Pancreas (tissue), 10 donors: ENCODE measurements at regions not wholly inside any gene's neighbourhood (a gene's known extent, or its start where the extent isn't known, plus 50 kb on each side); places are given as distances from the start of the nearest gene placed in this dataset.
"Not testable (repeated sequence)": the region's sequence is repeated elsewhere in the genome, so short reads cannot be mapped to it uniquely, and the experiment has no call there.

Experiments
- ATAC-seq, 4 donors: fragments of 200-7000 bp; cut with Tn5 transposase; one replicate each; pipeline versions ENCODE4 v1.8.0 to v1.9.1; 2020; ENCODE audit warnings: mild to moderate bottlenecking in 4 of 4, moderate library complexity in 4 of 4
- DNase-seq, 6 donors: peaks; one replicate each; pipeline ENCODE4 v3.0.0-alpha.2; 2020
- FAIRE-seq: peaks from 2 replicates; lab custom pipeline; 2012; peaks lifted over from hg19 to GRCh38; lab: Jason Lieb, UNC
- H3K27ac ChIP-seq, 4 donors: fragments of 200-600 bp; sonication (generic); 1 replicate in 3 of 4; 2 replicates in 1 of 4; pipeline versions ENCODE4 v1.5.0 to v1.8.0; 2020
- H3K27me3 ChIP-seq, 4 donors: fragments of 200-600 bp; one replicate each; pipeline ENCODE4 v1.8.0; 2021
- H3K36me3 ChIP-seq, 3 donors: fragments of 200-600 bp; sonication (generic) in 1 of 3; one replicate each; pipeline versions ENCODE4 v1.5.0 to v1.8.0; 2020 to 2021
- H3K4me1 ChIP-seq, 3 donors: fragments of 200-600 bp; one replicate each; pipeline ENCODE4 v1.8.0; 2021
- H3K4me3 ChIP-seq, 4 donors: fragments of 200-600 bp; sonication (generic) in 2 of 4; one replicate each; pipeline versions ENCODE4 v1.5.0 to v1.8.0; 2020 to 2021
- H3K9me3 ChIP-seq, 4 donors: fragments of 200-600 bp; one replicate each; pipeline ENCODE4 v1.8.0; 2021
- CTCF ChIP-seq, 4 donors: fragments of 200-600 bp; sonication (generic) in 3 of 4; IDR thresholded peaks; one replicate each; pipeline versions ENCODE4 v1.5.0 to v1.8.0; 2021; ENCODE audit warnings: antibody characterized with exemption in 4 of 4
- WGBS, 2 donors: extraction: QIAGEN DNeasy Blood & Tissue Kit; methylation state at CpG; one replicate each; pipeline ENCODE4 v1.1.7; 2013; 5-methylcytosine and 5-hydroxymethylcytosine counted together
- intact Hi-C, 3 donors: fragments of 100-400 bp; cut with DNase I; formaldehyde crosslinking; loops; one replicate each; pipeline versions ENCODE4 v1.11.1 to v1.14.2; 2022
- donor health status: healthy with polysubstance abuse.
- donor health status: DM: no; HTN: no; CAD: no; lungs with moderate emphysema.
- donor health status: DM: no; HTN: no; CAD: no.
- donor health status: control.
- donor health status: control.
- donor health status: Bipolar disorder and iron deficiency.
- donor health status: DM: yes; HTN: yes; CAD: no.
- donor health status: DM: no; HTN: no; CAD: no.
- donor health status: DM: no; HTN: no; CAD: no.
- donor health status: DM: yes; HTN: yes; CAD: no.

GRCh38 chr1:213335084-213335483, 284.0 kb downstream of the RPS6KC1 start:
- Histone ChIP-seq H3K36me3 (no peaks in the 10 kb centered on the region), H3K9me3 (no peaks in the 10 kb centered on the region), H3K27me3 (no peaks in the 10 kb centered on the region), H3K4me3 (no peak overlapping the region), H3K27ac (no peak overlapping the region), H3K4me1 (no peaks in the 10 kb centered on the region)
- 81 to 85% methylated on average over 3 of the region's 3 CpGs for WGBS, 2 donors
- FAIRE-seq = no peak
- intact Hi-C loops = no loop called here
- DNase-seq = no peak
- ATAC-seq = no peak
- TF ChIP-seq CTCF (IDR thresholded peaks at IDR 0.05) = no peak

GRCh38 chr1:213337025-213337678, 286.1 kb downstream of the RPS6KC1 start:
- 84 to 89% methylated on average over 3 of the region's 3 CpGs for WGBS, 2 donors
- no peaks in the 10 kb centered on the region for H3K27me3 ChIP-seq
- H3K4me1 ChIP-seq = no peaks in the 10 kb centered on the region
- H3K4me3 ChIP-seq = no peak overlapping the region
- no peak for ATAC-seq
- intact Hi-C loops = no loop called here
- H3K27ac ChIP-seq = no peak overlapping the region
- no peaks in the 10 kb centered on the region for H3K36me3 ChIP-seq
- no peaks in the 10 kb centered on the region for H3K9me3 ChIP-seq
- TF ChIP-seq CTCF (IDR thresholded peaks at IDR 0.05) = no peak
- no peak for FAIRE-seq
- no peak for DNase-seq

- no peaks in the 10 kb centered on the region for H3K27me3 ChIP-seq
- intact Hi-C loops = no loop called here
- no peaks in the 10 kb centered on the region for H3K9me3 ChIP-seq
- no peak for ATAC-seq
- WGBS, 2 donors = 78 to 82% methylated on average over 3 of the region's 3 CpGs
- TF ChIP-seq CTCF (IDR thresholded peaks at IDR 0.05) = no peak
- no peak for DNase-seq
- no peaks in the 10 kb centered on the region for H3K4me1 ChIP-seq
- H3K4me3 ChIP-seq = no peak overlapping the region
- H3K27ac ChIP-seq = no peak overlapping the region
- FAIRE-seq = no peak
- no peaks in the 10 kb centered on the region for H3K36me3 ChIP-seq
Observed at GRCh38 chr1:213340593-213340992, 289.6 kb downstream of the RPS6KC1 start.

GRCh38 chr1:213345621-213346020, 294.6 kb downstream of the RPS6KC1 start:
- Histone ChIP-seq H3K4me1 (no peaks in the 10 kb centered on the region), H3K27me3 (no peaks in the 10 kb centered on the region), H3K4me3 (no peak overlapping the region), H3K36me3 (no peaks in the 10 kb centered on the region), H3K27ac (no peak overlapping the region), H3K9me3 (no peaks in the 10 kb centered on the region)
- ATAC-seq (no peak), DNase-seq (no peak), FAIRE-seq (no peak)
- TF ChIP-seq CTCF (IDR thresholded peaks at IDR 0.05) = no peak
- intact Hi-C loops = no loop called here
- WGBS, 2 donors = 91 to 98% methylated on average over 1 of the region's 1 CpG

- H3K36me3 ChIP-seq = no peaks in the 10 kb centered on the region
- DNase-seq = no peak
- H3K27ac ChIP-seq = no peak overlapping the region
- TF ChIP-seq CTCF (IDR thresholded peaks at IDR 0.05) = no peak
- H3K4me1 ChIP-seq = no peaks in the 10 kb centered on the region
- no peaks in the 10 kb centered on the region for H3K27me3 ChIP-seq
- no peak for ATAC-seq
- WGBS, 2 donors = 89 to 95% methylated on average over 5 of the region's 5 CpGs
- H3K4me3 ChIP-seq = no peak overlapping the region
- intact Hi-C loops = no loop called here
- H3K9me3 ChIP-seq = no peaks in the 10 kb centered on the region
- no peak for FAIRE-seq
Observed at GRCh38 chr1:213357403-213357802, 306.4 kb downstream of the RPS6KC1 start.

GRCh38 chr1:213358368-213358767, 307.3 kb downstream of the RPS6KC1 start:
- FAIRE-seq, H3K9me3 ChIP-seq, H3K4me3 ChIP-seq, H3K27me3 ChIP-seq, ATAC-seq, H3K4me1 ChIP-seq, H3K36me3 ChIP-seq, DNase-seq, intact Hi-C loops, H3K27ac ChIP-seq: not testable (repeated sequence)
- WGBS, 2 donors = 43 to 65% methylated on average over 1 of the region's 1 CpG
